NCI-H2196 treated with DMSO at 0.1 percent for 48 hours (cell line): ENCODE measurements at regions not wholly inside any gene's neighbourhood (a gene's known extent, or its start where the extent isn't known, plus 50 kb on each side); places are given as distances from the start of the nearest gene placed in this dataset.

Source experiments
- DNase-seq: peaks from one replicate; lab custom pipeline; 2025; ENCODE audit not compliant: unreplicated experiment; lab: John Stamatoyannopoulos, UW

DNA sequence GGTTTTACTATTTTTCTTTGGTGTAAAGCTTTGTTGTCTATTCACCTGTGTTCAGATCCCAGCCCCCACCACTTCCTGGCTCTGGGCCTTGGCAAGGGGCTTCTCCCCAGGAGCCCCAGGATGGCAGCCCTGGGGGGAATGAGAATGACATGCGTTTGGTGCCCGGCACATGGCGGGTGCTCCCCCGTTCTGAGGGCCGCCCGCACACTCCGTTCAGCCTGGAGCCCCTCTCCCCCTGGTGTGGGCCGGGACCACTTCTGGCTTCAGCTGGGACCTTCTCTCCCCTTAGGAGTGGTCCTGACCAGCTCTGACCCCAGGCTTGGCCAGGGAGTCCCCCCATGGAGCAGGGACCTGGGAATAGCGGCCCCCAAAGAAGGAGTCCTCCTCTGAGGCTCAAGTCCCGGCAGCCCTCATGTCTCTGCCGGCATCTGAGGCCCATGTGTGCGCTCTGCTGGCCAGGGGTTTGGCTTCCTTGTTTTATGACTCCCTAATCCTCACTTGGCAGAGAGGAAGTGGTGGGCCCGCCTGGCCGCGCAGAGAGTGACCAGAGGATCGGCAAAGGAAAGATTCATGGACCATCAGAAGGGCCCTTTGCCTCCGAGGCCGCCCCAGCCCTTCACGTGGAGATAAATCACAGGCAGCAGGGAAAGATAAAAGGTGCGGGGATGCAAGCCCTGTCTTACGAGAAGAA, 57.0 kb upstream of the LMX1B start:
- DNase-seq = no peak

- DNase-seq = peak; percentile 59
Observed at GRCh38 chr9:126558051-126558665, 55.6 kb upstream of the LMX1B start.

- DNase-seq = no peak
Observed at GRCh38 chr9:126559296-126559695, 54.4 kb upstream of the LMX1B start.

DNA sequence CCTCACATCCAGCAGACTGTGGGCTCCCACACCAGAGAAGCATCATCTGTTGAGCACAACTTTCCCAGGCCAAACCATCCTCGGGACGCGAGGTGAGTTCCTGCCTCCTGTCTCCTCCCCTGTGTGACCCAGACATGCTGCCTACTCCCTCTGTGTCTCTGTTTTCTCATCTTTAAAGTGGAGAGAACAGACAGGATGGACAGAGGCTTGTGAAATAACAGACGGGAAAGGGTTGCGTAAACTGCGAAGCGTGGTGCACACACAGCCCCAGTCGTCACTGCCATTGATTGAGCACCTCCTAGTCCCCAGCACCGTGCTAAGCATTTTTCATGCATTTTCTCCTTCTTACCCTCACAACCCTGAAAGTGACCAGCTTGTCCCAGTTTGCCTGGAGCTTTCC, 52.1 kb upstream of the LMX1B start:
- DNase-seq = no peak

- no peak for DNase-seq
Observed at GRCh38 chr9:126563556-126563955, 50.2 kb upstream of the LMX1B start.
